Lower leg skin (tissue), 3 donors: ENCODE measurements at regions not wholly inside any gene's neighbourhood (a gene's known extent, or its start where the extent isn't known, plus 50 kb on each side); places are given as distances from the start of the nearest gene placed in this dataset.

Source experiments
- POLR2A ChIP-seq, 2 donors: fragments of 450-650 bp; IDR thresholded peaks; one replicate each; pipeline ENCODE4 v1.6.1; 2016 to 2017; ENCODE audit warnings: antibody characterized with exemption in 2 of 2, mild to moderate bottlenecking in 1 of 2, moderate library complexity in 1 of 2
- TF ChIP-seq, protein P1 (sequence below), 3 donors: fragments of 450-650 bp; IDR thresholded peaks; one replicate each; pipeline ENCODE4 v1.5.1; 2016; ENCODE audit warnings: antibody characterized with exemption in 3 of 3, mild to moderate bottlenecking in 3 of 3, moderate library complexity in 2 of 3

DNA sequence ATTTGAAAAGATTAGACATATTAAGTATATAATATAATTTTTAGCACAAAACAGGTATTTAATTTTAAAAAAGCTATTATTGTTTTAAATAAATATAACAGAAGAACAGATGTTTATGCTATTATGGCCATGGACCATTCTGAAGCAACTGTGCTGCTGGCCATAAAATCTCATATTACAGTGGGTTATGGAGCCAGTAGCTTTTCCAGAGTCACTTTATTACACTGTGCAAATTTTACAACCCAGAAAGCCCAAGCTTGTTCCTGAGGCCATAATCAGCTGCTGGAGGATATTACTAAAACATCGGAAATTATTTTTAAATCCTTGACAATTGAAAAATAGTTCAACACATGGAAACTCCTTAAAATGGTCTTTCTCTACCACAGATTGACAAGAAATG, 557.3 kb upstream of the KCNMB2 start:
- TF ChIP-seq, protein P1, sequence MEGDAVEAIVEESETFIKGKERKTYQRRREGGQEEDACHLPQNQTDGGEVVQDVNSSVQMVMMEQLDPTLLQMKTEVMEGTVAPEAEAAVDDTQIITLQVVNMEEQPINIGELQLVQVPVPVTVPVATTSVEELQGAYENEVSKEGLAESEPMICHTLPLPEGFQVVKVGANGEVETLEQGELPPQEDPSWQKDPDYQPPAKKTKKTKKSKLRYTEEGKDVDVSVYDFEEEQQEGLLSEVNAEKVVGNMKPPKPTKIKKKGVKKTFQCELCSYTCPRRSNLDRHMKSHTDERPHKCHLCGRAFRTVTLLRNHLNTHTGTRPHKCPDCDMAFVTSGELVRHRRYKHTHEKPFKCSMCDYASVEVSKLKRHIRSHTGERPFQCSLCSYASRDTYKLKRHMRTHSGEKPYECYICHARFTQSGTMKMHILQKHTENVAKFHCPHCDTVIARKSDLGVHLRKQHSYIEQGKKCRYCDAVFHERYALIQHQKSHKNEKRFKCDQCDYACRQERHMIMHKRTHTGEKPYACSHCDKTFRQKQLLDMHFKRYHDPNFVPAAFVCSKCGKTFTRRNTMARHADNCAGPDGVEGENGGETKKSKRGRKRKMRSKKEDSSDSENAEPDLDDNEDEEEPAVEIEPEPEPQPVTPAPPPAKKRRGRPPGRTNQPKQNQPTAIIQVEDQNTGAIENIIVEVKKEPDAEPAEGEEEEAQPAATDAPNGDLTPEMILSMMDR (IDR thresholded peaks at IDR 0.05) = no peak
- TF ChIP-seq POLR2A (IDR thresholded peaks at IDR 0.05) = no peak
